Keratinocyte (primary cell): ENCODE measurements at regions not wholly inside any gene's neighbourhood (a gene's known extent, or its start where the extent isn't known, plus 50 kb on each side); places are given as distances from the start of the nearest gene placed in this dataset.

ENCODE experiments used
- DNase-seq: peaks from one replicate; pipeline ENCODE4 v3.0.0-alpha.2; 2011; ENCODE audit warnings: low read depth, missing footprints, low spot score
- FAIRE-seq: peaks from 2 replicates; lab custom pipeline; 2011; peaks lifted over from hg19 to GRCh38; lab: Jason Lieb, UNC
- H2AFZ ChIP-seq: 2 replicates; pipeline ENCODE4 v1.6.0; 2012; ENCODE audit warnings: low read length, control low read depth, inconsistent platforms; ENCODE audit not compliant: control insufficient read depth
- H3K27ac ChIP-seq: 2 replicates; pipeline ENCODE4 v1.5.1; 2011; ENCODE audit warnings: low read length; ENCODE audit not compliant: control insufficient read depth, insufficient read depth
- H3K27me3 ChIP-seq: 3 replicates; pipeline ENCODE4 v1.6.0; 2011; ENCODE audit warnings: low read length; ENCODE audit not compliant: control insufficient read depth, insufficient read depth; ENCODE audit errors: extremely low read depth
- H3K36me3 ChIP-seq, 2 experiments: 2 replicates in 1 of 2; 3 replicates in 1 of 2; pipeline ENCODE4 v1.5.1; 2011; ENCODE audit warnings: low read length in 2 of 2, mild to moderate bottlenecking in 1 of 2; ENCODE audit not compliant: control insufficient read depth in 2 of 2, insufficient read depth in 2 of 2; ENCODE audit errors: extremely low read depth in 1 of 2
- H3K4me1 ChIP-seq: 3 replicates; pipeline ENCODE4 v1.5.1; 2011; ENCODE audit warnings: low read length; ENCODE audit not compliant: control insufficient read depth, insufficient read depth; ENCODE audit errors: extremely low read depth
- H3K4me2 ChIP-seq: 3 replicates; pipeline ENCODE4 v1.6.0; 2011; ENCODE audit warnings: low read depth, low read length; ENCODE audit not compliant: control insufficient read depth, insufficient read depth; ENCODE audit errors: extremely low read depth
- H3K4me3 ChIP-seq, 3 experiments: fragments of 200-600 bp in 1 of 3; sonication (generic) in 1 of 3; 2 replicates in 2 of 3; 3 replicates in 1 of 3; pipeline ENCODE4 v1.5.1; 2011 to 2016; ENCODE audit warnings: low read length in 3 of 3, mild to moderate bottlenecking in 3 of 3, control low read depth in 2 of 3, inconsistent platforms in 1 of 3, low read depth in 1 of 3, mixed read lengths in 1 of 3, mixed run types in 1 of 3, moderate library complexity in 1 of 3; ENCODE audit not compliant: control insufficient read depth in 2 of 3, insufficient read depth in 2 of 3; ENCODE audit errors: extremely low read depth in 1 of 3
- H3K79me2 ChIP-seq: 2 replicates; pipeline ENCODE4 v1.6.0; 2012; ENCODE audit warnings: low read length; ENCODE audit not compliant: control insufficient read depth, insufficient read depth
- H3K9ac ChIP-seq: 3 replicates; pipeline ENCODE4 v1.6.0; 2011; ENCODE audit warnings: low read length; ENCODE audit not compliant: control insufficient read depth, insufficient read depth; ENCODE audit errors: extremely low read depth
- H3K9me1 ChIP-seq: 3 replicates; pipeline ENCODE4 v1.6.0; 2011; ENCODE audit warnings: low read length; ENCODE audit not compliant: control insufficient read depth, insufficient read depth; ENCODE audit errors: extremely low read depth
- H3K9me3 ChIP-seq: 2 replicates; pipeline ENCODE4 v1.5.1; 2012; ENCODE audit warnings: low read depth, low read length; ENCODE audit not compliant: control insufficient read depth
- H4K20me1 ChIP-seq: 3 replicates; pipeline ENCODE4 v1.6.0; 2011; ENCODE audit warnings: low read length; ENCODE audit not compliant: control insufficient read depth, insufficient read depth; ENCODE audit errors: extremely low read depth
- EZH2 ChIP-seq: IDR thresholded peaks from one replicate; pipeline ENCODE4 v1.6.1; 2012; ENCODE audit warnings: inconsistent platforms, mild to moderate bottlenecking, low read length, moderate library complexity
- dilution Hi-C: fragments of 300-500 bp; cut with MboI; formaldehyde crosslinking; loops from one replicate; pipeline ENCODE4 v1.7.0; 2020; ENCODE audit warnings: low sequenced_read_pairs; ENCODE audit not compliant: extremely low pct_ligation_motif_present
- TF ChIP-seq, protein P1 (sequence below), 3 experiments: IDR thresholded peaks in 1 of 3; conservative IDR thresholded peaks in 1 of 3; optimal IDR thresholded peaks in 1 of 3; 2 replicates in 2 of 3; 3 replicates in 1 of 3; pipeline versions ENCODE3 to v1.5.1; 2011; ENCODE audit warnings: low read length in 3 of 3, mild to moderate bottlenecking in 3 of 3, moderate library complexity in 2 of 3, control low read depth in 1 of 3, inconsistent platforms in 1 of 3; ENCODE audit not compliant: insufficient read depth in 2 of 3; ENCODE audit errors: extremely low read depth in 1 of 3

DNA sequence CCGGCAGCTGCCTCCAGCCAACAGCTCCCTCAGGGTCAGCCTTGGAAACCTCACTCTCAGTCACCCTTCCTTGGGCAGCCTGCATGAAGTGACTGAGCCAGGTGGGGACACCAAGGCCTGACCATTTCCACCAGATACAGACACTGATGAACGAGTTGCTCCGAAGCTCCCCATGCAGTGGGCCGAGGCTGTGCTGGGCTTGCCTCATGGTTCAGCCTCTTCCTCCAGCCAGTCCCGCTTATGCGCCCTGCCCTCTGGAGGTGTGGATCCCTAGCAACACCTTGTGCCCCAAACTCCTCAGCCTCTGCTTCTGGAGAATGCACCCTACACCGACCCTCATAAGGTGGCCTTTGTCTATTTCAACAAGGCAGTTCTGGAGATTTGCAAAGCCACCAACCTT lies 236.0 kb downstream of the RRAGC start:
- Histone ChIP-seq H2AFZ (no peak overlapping the region), H3K27ac (no peak overlapping the region), H3K36me3 (no peaks in the 10 kb centered on the region), H3K9ac (no peak overlapping the region), H3K79me2 (no peaks in the 10 kb centered on the region), H3K4me3 (no peak overlapping the region), H3K27me3 (peaks cover 6% of the 10 kb centered on the region), H4K20me1 (no peaks in the 10 kb centered on the region), H3K9me1 (no peaks in the 10 kb centered on the region), H3K4me1 (no peaks in the 10 kb centered on the region), H3K9me3 (no peaks in the 10 kb centered on the region), H3K4me2 (no peak overlapping the region)
- TF ChIP-seq, protein P1, sequence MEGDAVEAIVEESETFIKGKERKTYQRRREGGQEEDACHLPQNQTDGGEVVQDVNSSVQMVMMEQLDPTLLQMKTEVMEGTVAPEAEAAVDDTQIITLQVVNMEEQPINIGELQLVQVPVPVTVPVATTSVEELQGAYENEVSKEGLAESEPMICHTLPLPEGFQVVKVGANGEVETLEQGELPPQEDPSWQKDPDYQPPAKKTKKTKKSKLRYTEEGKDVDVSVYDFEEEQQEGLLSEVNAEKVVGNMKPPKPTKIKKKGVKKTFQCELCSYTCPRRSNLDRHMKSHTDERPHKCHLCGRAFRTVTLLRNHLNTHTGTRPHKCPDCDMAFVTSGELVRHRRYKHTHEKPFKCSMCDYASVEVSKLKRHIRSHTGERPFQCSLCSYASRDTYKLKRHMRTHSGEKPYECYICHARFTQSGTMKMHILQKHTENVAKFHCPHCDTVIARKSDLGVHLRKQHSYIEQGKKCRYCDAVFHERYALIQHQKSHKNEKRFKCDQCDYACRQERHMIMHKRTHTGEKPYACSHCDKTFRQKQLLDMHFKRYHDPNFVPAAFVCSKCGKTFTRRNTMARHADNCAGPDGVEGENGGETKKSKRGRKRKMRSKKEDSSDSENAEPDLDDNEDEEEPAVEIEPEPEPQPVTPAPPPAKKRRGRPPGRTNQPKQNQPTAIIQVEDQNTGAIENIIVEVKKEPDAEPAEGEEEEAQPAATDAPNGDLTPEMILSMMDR (optimal IDR thresholded peaks at IDR 0.05 in 1 of 3, IDR thresholded peaks at IDR 0.05 in 1 of 3, conservative IDR thresholded peaks at IDR 0.05 in 1 of 3; ENCODE audit: extremely low read depth in 1 of 3, insufficient read depth in 2 of 3, low read length in 3 of 3), result no peak
- TF ChIP-seq EZH2, result no peak
- DNase-seq (no peak), FAIRE-seq (no peak)
- dilution Hi-C loops, result no loop called here

DNA sequence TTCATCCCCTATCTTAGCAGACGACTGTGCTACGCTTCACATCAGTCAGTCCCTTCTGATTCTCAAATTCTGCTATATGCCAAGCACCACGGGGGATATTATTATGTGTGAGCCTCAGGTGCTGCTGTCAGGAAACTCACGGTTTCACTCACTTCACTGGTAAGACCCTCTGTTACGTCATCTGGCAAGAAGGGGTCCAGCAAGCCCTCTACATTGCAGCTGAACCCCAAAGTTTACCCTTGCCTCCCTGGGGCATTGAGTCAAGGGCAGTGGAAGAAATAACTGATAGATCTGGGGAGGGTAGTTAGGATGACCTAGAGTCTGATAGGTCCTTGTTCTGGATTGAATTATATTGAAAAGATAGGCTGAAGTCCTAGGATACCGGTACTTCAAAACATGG lies 237.4 kb downstream of the RRAGC start:
- FAIRE-seq, result no peak
- H4K20me1 ChIP-seq, result no peaks in the 10 kb centered on the region
- H3K79me2 ChIP-seq, result no peaks in the 10 kb centered on the region
- no peaks in the 10 kb centered on the region for H3K9me3 ChIP-seq
- no peak for DNase-seq
- no peak overlapping the region for H3K27ac ChIP-seq
- H3K27me3 ChIP-seq, result peaks cover 6% of the 10 kb centered on the region
- H3K9ac ChIP-seq, result no peak overlapping the region
- no peaks in the 10 kb centered on the region for H3K36me3 ChIP-seq
- H3K4me1 ChIP-seq, result no peaks in the 10 kb centered on the region
- TF ChIP-seq EZH2, result no peak
- TF ChIP-seq, protein P1 (optimal IDR thresholded peaks at IDR 0.05 in 1 of 3, IDR thresholded peaks at IDR 0.05 in 1 of 3, conservative IDR thresholded peaks at IDR 0.05 in 1 of 3; ENCODE audit: extremely low read depth in 1 of 3, insufficient read depth in 2 of 3, low read length in 3 of 3), result no peak
- dilution Hi-C loops, result no loop called here
- H3K4me2 ChIP-seq, result no peak overlapping the region
- no peak overlapping the region for H3K4me3 ChIP-seq
- H2AFZ ChIP-seq, result no peak overlapping the region
- no peaks in the 10 kb centered on the region for H3K9me1 ChIP-seq
